ENCODE measurements at regions not wholly inside any gene's neighbourhood (a gene's known extent, or its start where the extent isn't known, plus 50 kb on each side); places are given as distances from the start of the nearest gene placed in this dataset.

GRCh38 chr10:8137726-8138125 is 83.2 kb downstream of the GATA3 start:
- no peak overlapping the region for H3K27ac ChIP-seq (replicated peaks)
- DNase-seq (ENCODE audit: low read depth in 1 of 2, low spot score in 1 of 2) = peak; percentile 11 to 64
- no peak overlapping the region for H3K4me3 ChIP-seq (replicated peaks; ENCODE audit: insufficient read depth, low read length)
- TF ChIP-seq, protein P1, sequence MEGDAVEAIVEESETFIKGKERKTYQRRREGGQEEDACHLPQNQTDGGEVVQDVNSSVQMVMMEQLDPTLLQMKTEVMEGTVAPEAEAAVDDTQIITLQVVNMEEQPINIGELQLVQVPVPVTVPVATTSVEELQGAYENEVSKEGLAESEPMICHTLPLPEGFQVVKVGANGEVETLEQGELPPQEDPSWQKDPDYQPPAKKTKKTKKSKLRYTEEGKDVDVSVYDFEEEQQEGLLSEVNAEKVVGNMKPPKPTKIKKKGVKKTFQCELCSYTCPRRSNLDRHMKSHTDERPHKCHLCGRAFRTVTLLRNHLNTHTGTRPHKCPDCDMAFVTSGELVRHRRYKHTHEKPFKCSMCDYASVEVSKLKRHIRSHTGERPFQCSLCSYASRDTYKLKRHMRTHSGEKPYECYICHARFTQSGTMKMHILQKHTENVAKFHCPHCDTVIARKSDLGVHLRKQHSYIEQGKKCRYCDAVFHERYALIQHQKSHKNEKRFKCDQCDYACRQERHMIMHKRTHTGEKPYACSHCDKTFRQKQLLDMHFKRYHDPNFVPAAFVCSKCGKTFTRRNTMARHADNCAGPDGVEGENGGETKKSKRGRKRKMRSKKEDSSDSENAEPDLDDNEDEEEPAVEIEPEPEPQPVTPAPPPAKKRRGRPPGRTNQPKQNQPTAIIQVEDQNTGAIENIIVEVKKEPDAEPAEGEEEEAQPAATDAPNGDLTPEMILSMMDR (IDR thresholded peaks at IDR 0.05; ENCODE audit: insufficient read depth, low read length) = no peak
- no peak for TF ChIP-seq GABPA (IDR thresholded peaks at IDR 0.05; ENCODE audit: low read depth)
- no peak for TF ChIP-seq REST (IDR thresholded peaks at IDR 0.05; ENCODE audit: insufficient replicate concordance, low read depth)
- TF ChIP-seq POLR2AphosphoS5 (IDR thresholded peaks at IDR 0.05; ENCODE audit: low read depth) = no peak
- peak; percentile 75; the same call in 1 of the 2 replicates for TF ChIP-seq SPI1 (IDR thresholded peaks at IDR 0.05; ENCODE audit: borderline replicate concordance, low read depth)
- H3K27me3 ChIP-seq (ENCODE audit: insufficient read depth, poor library complexity, severe bottlenecking) = no peaks in the 10 kb centered on the region

GRCh38 chr10:8138471-8138870 is 84.0 kb downstream of the GATA3 start:
- DNase-seq (ENCODE audit: low read depth in 1 of 2, low spot score in 1 of 2) = no peak
- Histone ChIP-seq H3K27me3 (ENCODE audit: insufficient read depth, poor library complexity, severe bottlenecking) (no peaks in the 10 kb centered on the region), H3K4me3 (replicated peaks; ENCODE audit: insufficient read depth, low read length) (no peak overlapping the region), H3K27ac (replicated peaks) (no peak overlapping the region)
- TF ChIP-seq, protein P1 (IDR thresholded peaks at IDR 0.05; ENCODE audit: insufficient read depth, low read length) = no peak
- TF ChIP-seq REST (IDR thresholded peaks at IDR 0.05; ENCODE audit: insufficient replicate concordance, low read depth) (no peak), SPI1 (IDR thresholded peaks at IDR 0.05; ENCODE audit: borderline replicate concordance, low read depth) (no peak), GABPA (IDR thresholded peaks at IDR 0.05; ENCODE audit: low read depth) (no peak), POLR2AphosphoS5 (IDR thresholded peaks at IDR 0.05; ENCODE audit: low read depth) (no peak)

DNA sequence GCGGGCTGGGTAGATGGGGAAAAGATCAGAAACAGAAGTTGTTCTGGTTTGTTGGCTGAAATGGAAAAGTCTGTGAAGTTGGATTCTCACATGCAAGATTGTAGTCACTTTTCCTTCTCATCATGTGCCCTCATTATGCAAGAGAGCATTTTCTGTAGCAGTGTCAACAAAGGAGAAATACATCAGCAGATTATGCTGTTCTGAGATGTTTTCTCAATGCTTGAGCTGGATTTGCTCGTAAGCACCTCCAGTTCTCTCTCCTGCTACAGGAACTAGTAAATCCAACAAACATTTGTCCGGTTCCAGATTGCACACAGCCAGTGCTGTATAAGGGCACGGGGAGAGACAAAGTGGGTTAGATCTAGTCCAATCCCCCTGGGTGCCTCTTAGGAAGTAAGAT is 90.0 kb downstream of the GATA3 start:
- H3K27ac ChIP-seq (replicated peaks) = no peak overlapping the region
- TF ChIP-seq REST (IDR thresholded peaks at IDR 0.05; ENCODE audit: insufficient replicate concordance, low read depth) (no peak), POLR2AphosphoS5 (IDR thresholded peaks at IDR 0.05; ENCODE audit: low read depth) (no peak), SPI1 (IDR thresholded peaks at IDR 0.05; ENCODE audit: borderline replicate concordance, low read depth) (no peak), GABPA (IDR thresholded peaks at IDR 0.05; ENCODE audit: low read depth) (no peak)
- TF ChIP-seq, protein P1 (IDR thresholded peaks at IDR 0.05; ENCODE audit: insufficient read depth, low read length) = no peak
- H3K4me3 ChIP-seq (replicated peaks; ENCODE audit: insufficient read depth, low read length) = no peak overlapping the region
- no peaks in the 10 kb centered on the region for H3K27me3 ChIP-seq (ENCODE audit: insufficient read depth, poor library complexity, severe bottlenecking)
- DNase-seq (ENCODE audit: low read depth in 1 of 2, low spot score in 1 of 2) = no peak

Data from HL-60 (cell line).